Type B pancreatic cell (in vitro differentiated cells): ENCODE measurements at regions not wholly inside any gene's neighbourhood (a gene's known extent, or its start where the extent isn't known, plus 50 kb on each side); places are given as distances from the start of the nearest gene placed in this dataset.
"Not testable (repeated sequence)": the region's sequence is repeated elsewhere in the genome, so short reads cannot be mapped to it uniquely, and the experiment has no call there.

Experiments used
- DNase-seq: peaks from one replicate; pipeline ENCODE4 v3.0.0; 2021; ENCODE audit warnings: mixed read lengths; ENCODE audit not compliant: unreplicated experiment; ENCODE audit errors: extremely low spot score
- H3K27ac Mint-ChIP-seq: 2 replicates; pipeline ENCODE4 v1.8.0; 2021; ENCODE audit warnings: mild to moderate bottlenecking, mixed read lengths
- H3K27me3 Mint-ChIP-seq: 2 replicates; pipeline ENCODE4 v1.8.0; 2021; ENCODE audit warnings: mixed read lengths
- H3K36me3 Mint-ChIP-seq: 2 replicates; pipeline ENCODE4 v1.8.0; 2021; ENCODE audit warnings: mixed read lengths
- H3K4me1 Mint-ChIP-seq: one replicate; pipeline ENCODE4 v1.8.0; 2021; ENCODE audit warnings: mixed read lengths; ENCODE audit not compliant: unreplicated experiment
- H3K4me3 Mint-ChIP-seq: 2 replicates; pipeline ENCODE4 v1.8.0; 2021; ENCODE audit warnings: mild to moderate bottlenecking, mixed read lengths
- H3K9me3 Mint-ChIP-seq: 2 replicates; pipeline ENCODE4 v1.8.0; 2021; ENCODE audit warnings: mixed read lengths
- TF ChIP-seq, protein P1 (sequence below): fragments of 200-600 bp; sonication (generic); conservative IDR thresholded peaks from 2 replicates; pipeline ENCODE4 v1.5.0; 2021; ENCODE audit warnings: antibody characterized with exemption, mild to moderate bottlenecking

DNA sequence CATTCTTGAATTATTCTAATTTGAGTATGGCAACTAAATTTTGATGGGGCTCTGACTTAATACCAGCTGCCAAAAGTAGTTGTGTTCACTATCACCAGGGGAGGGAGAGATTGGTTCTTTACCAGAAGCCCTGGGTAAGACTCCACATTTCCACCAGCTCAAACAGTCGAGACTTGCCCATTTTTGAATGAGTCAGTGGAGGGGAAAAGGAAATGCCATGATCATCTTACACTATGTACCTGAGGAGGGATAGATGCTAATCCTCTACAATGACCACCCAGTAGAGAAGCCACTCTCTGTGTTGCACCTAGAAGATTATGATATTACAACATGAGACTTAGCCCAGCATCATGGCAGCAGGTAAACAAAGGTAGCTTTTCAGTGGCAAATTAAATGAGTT is 77.0 kb upstream of the SGK1 start:
- Mint-ChIP-seq H3K36me3 (no peaks in the 10 kb centered on the region), H3K4me3 (no peak overlapping the region), H3K9me3 (no peaks in the 10 kb centered on the region), H3K4me1 (no peaks in the 10 kb centered on the region), H3K27ac (no peak overlapping the region), H3K27me3 (no peaks in the 10 kb centered on the region)
- TF ChIP-seq, protein P1, sequence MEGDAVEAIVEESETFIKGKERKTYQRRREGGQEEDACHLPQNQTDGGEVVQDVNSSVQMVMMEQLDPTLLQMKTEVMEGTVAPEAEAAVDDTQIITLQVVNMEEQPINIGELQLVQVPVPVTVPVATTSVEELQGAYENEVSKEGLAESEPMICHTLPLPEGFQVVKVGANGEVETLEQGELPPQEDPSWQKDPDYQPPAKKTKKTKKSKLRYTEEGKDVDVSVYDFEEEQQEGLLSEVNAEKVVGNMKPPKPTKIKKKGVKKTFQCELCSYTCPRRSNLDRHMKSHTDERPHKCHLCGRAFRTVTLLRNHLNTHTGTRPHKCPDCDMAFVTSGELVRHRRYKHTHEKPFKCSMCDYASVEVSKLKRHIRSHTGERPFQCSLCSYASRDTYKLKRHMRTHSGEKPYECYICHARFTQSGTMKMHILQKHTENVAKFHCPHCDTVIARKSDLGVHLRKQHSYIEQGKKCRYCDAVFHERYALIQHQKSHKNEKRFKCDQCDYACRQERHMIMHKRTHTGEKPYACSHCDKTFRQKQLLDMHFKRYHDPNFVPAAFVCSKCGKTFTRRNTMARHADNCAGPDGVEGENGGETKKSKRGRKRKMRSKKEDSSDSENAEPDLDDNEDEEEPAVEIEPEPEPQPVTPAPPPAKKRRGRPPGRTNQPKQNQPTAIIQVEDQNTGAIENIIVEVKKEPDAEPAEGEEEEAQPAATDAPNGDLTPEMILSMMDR = no peak
- no peak for DNase-seq

DNA sequence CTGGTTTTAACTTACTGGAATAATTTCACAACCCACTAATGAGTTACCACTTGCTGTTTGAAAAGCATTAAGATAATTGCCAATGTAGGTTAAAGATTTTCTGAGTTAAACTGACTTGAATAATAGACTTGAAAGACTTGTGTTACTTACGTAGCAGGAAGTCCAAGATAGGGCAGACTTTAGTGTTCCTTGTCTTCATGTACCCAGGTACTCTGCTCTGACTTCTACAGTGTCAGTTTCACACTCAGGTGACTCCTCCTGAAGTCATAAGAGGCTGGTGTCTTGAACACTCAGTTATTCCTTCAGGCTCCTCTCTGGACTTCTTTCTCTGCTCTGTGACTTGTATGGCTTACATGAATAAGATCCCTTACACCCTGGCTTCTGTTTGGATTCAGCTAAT is 76.3 kb upstream of the SGK1 start:
- DNase-seq = no peak
- Mint-ChIP-seq H3K4me3 (no peak overlapping the region), H3K9me3 (no peaks in the 10 kb centered on the region), H3K27me3 (no peaks in the 10 kb centered on the region), H3K36me3 (no peaks in the 10 kb centered on the region), H3K4me1 (no peaks in the 10 kb centered on the region), H3K27ac (no peak overlapping the region)
- TF ChIP-seq, protein P1 = no peak

DNA sequence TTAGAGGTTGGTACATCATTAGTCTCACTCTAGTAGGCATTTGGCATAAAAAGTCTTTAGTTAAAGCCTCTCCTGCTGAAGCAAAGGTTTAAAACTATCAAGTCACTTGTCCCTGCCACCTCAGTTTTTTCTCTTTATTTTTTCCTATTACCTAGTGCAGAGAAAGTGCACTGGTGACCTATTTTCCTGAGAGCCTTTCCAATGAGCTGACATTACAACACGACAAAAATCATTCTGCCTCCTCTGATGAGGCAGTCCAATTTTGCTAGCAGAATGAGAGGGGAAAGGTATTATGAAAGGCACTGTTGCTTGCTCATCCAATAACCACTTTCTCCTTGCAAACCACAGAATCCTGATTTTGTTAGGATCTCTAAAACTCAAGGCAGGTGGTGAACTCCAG is 73.3 kb upstream of the SGK1 start:
- Mint-ChIP-seq H3K36me3 (no peaks in the 10 kb centered on the region), H3K27me3 (no peaks in the 10 kb centered on the region), H3K9me3 (no peaks in the 10 kb centered on the region), H3K27ac (no peak overlapping the region), H3K4me3 (no peak overlapping the region), H3K4me1 (no peaks in the 10 kb centered on the region)
- no peak for DNase-seq
- TF ChIP-seq, protein P1 = no peak

DNA sequence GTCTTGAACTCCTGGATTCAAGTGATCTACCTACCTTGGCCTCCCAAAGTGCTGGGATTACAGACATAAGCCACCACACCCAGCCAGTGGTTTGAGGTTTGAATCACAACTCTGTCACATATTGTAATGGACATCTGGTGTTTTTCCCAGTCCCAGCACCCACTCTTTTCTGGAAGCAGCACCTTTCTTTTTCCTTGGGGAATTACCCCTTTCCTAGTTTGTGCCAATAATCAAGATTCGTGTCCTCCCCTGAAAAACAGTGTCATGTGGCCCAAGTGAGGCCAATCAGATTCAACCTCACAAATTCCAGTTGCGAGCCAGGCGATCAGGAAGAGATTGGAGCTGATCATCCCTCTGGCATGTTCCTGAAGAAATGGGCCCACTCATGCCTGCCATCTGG is 71.7 kb upstream of the SGK1 start:
- Mint-ChIP-seq H3K4me3 (no peak overlapping the region), H3K27ac (no peak overlapping the region), H3K27me3 (no peaks in the 10 kb centered on the region), H3K9me3 (no peaks in the 10 kb centered on the region), H3K4me1 (peaks cover 5% of the 10 kb centered on the region), H3K36me3 (no peaks in the 10 kb centered on the region)
- no peak for DNase-seq
- TF ChIP-seq, protein P1 = no peak

DNA sequence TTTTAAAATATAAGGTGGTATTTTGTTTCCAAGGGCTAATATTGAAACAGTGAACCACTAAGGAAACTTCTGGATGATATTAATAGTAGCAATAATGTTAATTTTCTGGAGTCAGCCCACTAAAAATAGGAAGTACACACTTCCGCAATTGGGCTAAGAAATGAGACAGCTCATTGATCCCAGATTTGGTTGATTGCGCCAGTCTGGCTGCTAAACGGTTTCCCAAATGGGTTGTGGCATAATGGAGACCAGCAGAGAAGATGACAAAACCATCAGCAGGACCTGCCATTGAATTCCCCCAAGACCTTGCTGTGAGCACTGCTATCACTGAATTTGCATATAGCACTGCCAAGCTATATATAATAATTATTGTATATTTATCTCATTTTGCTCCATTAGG is 71.2 kb upstream of the SGK1 start:
- TF ChIP-seq, protein P1 = no peak
- no peaks in the 10 kb centered on the region for H3K27me3 Mint-ChIP-seq
- peaks cover 6% of the 10 kb centered on the region for H3K4me1 Mint-ChIP-seq
- H3K9me3 Mint-ChIP-seq = no peaks in the 10 kb centered on the region
- no peak overlapping the region for H3K4me3 Mint-ChIP-seq
- DNase-seq = no peak
- H3K36me3 Mint-ChIP-seq = no peaks in the 10 kb centered on the region
- no peak overlapping the region for H3K27ac Mint-ChIP-seq

DNA sequence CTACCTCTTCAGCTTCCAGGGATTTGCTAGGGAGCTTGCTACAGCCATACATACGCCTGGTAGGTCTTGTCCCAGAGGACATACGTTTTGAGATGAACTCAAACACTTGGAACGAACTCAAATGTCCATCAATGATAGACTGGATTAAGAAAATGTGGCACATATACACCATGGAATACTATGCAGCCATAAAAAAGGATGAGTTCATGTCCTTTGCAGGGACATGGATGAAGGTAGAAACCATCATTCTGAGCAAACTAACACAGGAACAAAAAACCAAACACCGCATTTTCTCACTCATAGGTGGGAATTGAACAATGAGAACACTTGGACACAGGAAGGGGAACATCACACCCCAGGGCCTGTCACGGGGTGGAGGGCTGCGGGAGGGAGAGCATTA is 68.6 kb upstream of the SGK1 start:
- H3K9me3 Mint-ChIP-seq, H3K36me3 Mint-ChIP-seq, H3K4me1 Mint-ChIP-seq, DNase-seq, H3K4me3 Mint-ChIP-seq, H3K27me3 Mint-ChIP-seq, H3K27ac Mint-ChIP-seq: not testable (repeated sequence)
